Astrocyte of the spinal cord (primary cell): ENCODE measurements at regions not wholly inside any gene's neighbourhood (a gene's known extent, or its start where the extent isn't known, plus 50 kb on each side); places are given as distances from the start of the nearest gene placed in this dataset.

Experiments used
- DNase-seq: peaks from one replicate; pipeline ENCODE4 v3.0.0; 2011; ENCODE audit warnings: low read depth, low spot score
- H3K4me3 ChIP-seq: 2 replicates; pipeline ENCODE4 v1.5.1; 2011; ENCODE audit warnings: low read depth, mild to moderate bottlenecking, low read length, moderate library complexity
- CTCF ChIP-seq: IDR thresholded peaks from 2 replicates; pipeline ENCODE4 v1.5.1; 2012; ENCODE audit warnings: low read depth, mild to moderate bottlenecking, low read length, inconsistent platforms
- in situ Hi-C: cut with HindIII; loops from 2 replicates; pipeline ENCODE4 v1.10.0; 2017; ENCODE audit warnings: low sequenced_read_pairs

- in situ Hi-C loops: no loop called here
- DNase-seq: no peak
- no peak for TF ChIP-seq CTCF
- H3K4me3 ChIP-seq: no peak overlapping the region
Measured at GRCh38 chrX:7709845-7710244, 133.1 kb upstream of the VCX start.

- peak; percentile 22 for TF ChIP-seq CTCF
- no peak overlapping the region for H3K4me3 ChIP-seq
- in situ Hi-C loops: no loop called here
- DNase-seq: peak; percentile 6
Measured at GRCh38 chrX:7706032-7706431, 136.9 kb upstream of the VCX start.

- DNase-seq: no peak
- H3K4me3 ChIP-seq: no peak overlapping the region
- TF ChIP-seq CTCF: no peak
- in situ Hi-C loops: no loop called here
Measured at GRCh38 chrX:7704205-7704604, 138.8 kb upstream of the VCX start.

- in situ Hi-C loops: no loop called here
- no peak for TF ChIP-seq CTCF
- no peak for DNase-seq
- no peak overlapping the region for H3K4me3 ChIP-seq
Measured at GRCh38 chrX:7698248-7698647, 144.7 kb upstream of the VCX start.

GRCh38 chrX:7690842-7691241 lies 152.1 kb upstream of the VCX start:
- no peak overlapping the region for H3K4me3 ChIP-seq
- no peak for DNase-seq
- no peak for TF ChIP-seq CTCF
- in situ Hi-C loops: no loop called here

- TF ChIP-seq CTCF: no peak
- no peak for DNase-seq
- H3K4me3 ChIP-seq: no peak overlapping the region
- in situ Hi-C loops: no loop called here
Measured at GRCh38 chrX:7689791-7690412, 153.1 kb upstream of the VCX start.

GRCh38 chrX:7680181-7680580 lies 162.8 kb upstream of the VCX start:
- TF ChIP-seq CTCF: no peak
- in situ Hi-C loops: no loop called here
- DNase-seq: no peak
- H3K4me3 ChIP-seq: no peak overlapping the region
